GM23338 (cell line): ENCODE measurements at regions not wholly inside any gene's neighbourhood (a gene's known extent, or its start where the extent isn't known, plus 50 kb on each side); places are given as distances from the start of the nearest gene placed in this dataset.

Experiments
- ATAC-seq: fragments of 200-7000 bp; cut with Tn5 transposase; 3 replicates; pipeline ENCODE4 v1.9.1; 2020
- DNase-seq: peaks from one replicate; pipeline ENCODE4 v3.0.0-alpha.2; 2015; ENCODE audit warnings: low spot score
- H2AFZ ChIP-seq: fragments of 200-600 bp; sonication (generic); 2 replicates; pipeline ENCODE4 v1.8.0; 2016; ENCODE audit warnings: antibody characterized with exemption, mild to moderate bottlenecking, moderate library complexity
- H3F3A ChIP-seq: fragments of 200-600 bp; sonication (generic); replicated peaks from 2 replicates; pipeline ENCODE4 v1.8.0; 2017; ENCODE audit warnings: antibody characterized with exemption, mixed run types, low read depth
- H3K27ac ChIP-seq: fragments of 200-600 bp; sonication (generic); 2 replicates; pipeline ENCODE4 v1.6.1; 2016; ENCODE audit warnings: low read depth
- H3K27me3 ChIP-seq: fragments of 200-600 bp; sonication (generic); 2 replicates; pipeline ENCODE4 v1.8.0; 2016; ENCODE audit warnings: mild to moderate bottlenecking, mixed run types, moderate library complexity; ENCODE audit not compliant: insufficient read depth
- H3K36me3 ChIP-seq: fragments of 200-600 bp; sonication (generic); 2 replicates; pipeline ENCODE4 v1.8.0; 2016; ENCODE audit warnings: mild to moderate bottlenecking; ENCODE audit not compliant: insufficient read depth
- H3K4me1 ChIP-seq: fragments of 200-600 bp; sonication (generic); 2 replicates; pipeline ENCODE4 v1.8.0; 2016; ENCODE audit warnings: mild to moderate bottlenecking, moderate library complexity; ENCODE audit not compliant: insufficient read depth
- H3K4me2 ChIP-seq: fragments of 200-600 bp; sonication (generic); 2 replicates; pipeline ENCODE4 v1.7.1; 2017; ENCODE audit warnings: mixed run types
- H3K4me3 ChIP-seq: fragments of 200-600 bp; sonication (generic); 2 replicates; pipeline ENCODE4 v1.6.1; 2016; ENCODE audit warnings: mixed run types
- H3K79me2 ChIP-seq: fragments of 200-600 bp; sonication (generic); replicated peaks from 2 replicates; pipeline ENCODE4 v1.8.0; 2017; ENCODE audit warnings: mild to moderate bottlenecking; ENCODE audit not compliant: insufficient read depth
- H3K9me2 ChIP-seq: fragments of 200-600 bp; sonication (generic); 2 replicates; pipeline ENCODE4 v1.8.0; 2017; ENCODE audit not compliant: insufficient read depth
- H4K20me1 ChIP-seq: fragments of 200-600 bp; sonication (generic); replicated peaks from 2 replicates; pipeline ENCODE4 v1.8.0; 2017; ENCODE audit warnings: mild to moderate bottlenecking; ENCODE audit not compliant: insufficient read depth
- H3K27ac Mint-ChIP-seq: 2 replicates; pipeline ENCODE4 v1.8.0; 2020; ENCODE audit warnings: inconsistent platforms, mild to moderate bottlenecking, moderate library complexity, mixed read lengths
- H3K27me3 Mint-ChIP-seq: 3 replicates; pipeline ENCODE4 v1.8.0; 2022; ENCODE audit warnings: low read depth, mild to moderate bottlenecking, moderate library complexity, mixed read lengths, inconsistent platforms; ENCODE audit not compliant: insufficient read depth, poor library complexity
- H3K36me3 Mint-ChIP-seq: 3 replicates; pipeline ENCODE4 v1.8.0; 2021; ENCODE audit warnings: low read depth, mild to moderate bottlenecking, inconsistent platforms, moderate library complexity, mixed read lengths
- H3K4me1 Mint-ChIP-seq: 3 replicates; pipeline ENCODE4 v1.8.0; 2020; ENCODE audit warnings: mild to moderate bottlenecking, inconsistent platforms, mixed read lengths
- H3K4me3 Mint-ChIP-seq: 3 replicates; pipeline ENCODE4 v1.8.0; 2021; ENCODE audit warnings: moderate library complexity, mild to moderate bottlenecking, inconsistent platforms, mixed read lengths
- H3K9me3 Mint-ChIP-seq: 3 replicates; pipeline ENCODE4 v1.8.0; 2020; ENCODE audit warnings: moderate library complexity, mild to moderate bottlenecking, inconsistent platforms, mixed read lengths
- CREB1 ChIP-seq: fragments of 250-450 bp; sonication (Bioruptor Pico); IDR thresholded peaks from 2 replicates; pipeline ENCODE4 v1.5.0; 2020; ENCODE audit warnings: low read depth, mild to moderate bottlenecking, moderate library complexity
- EZH2 ChIP-seq: fragments of 200-600 bp; sonication (generic); IDR thresholded peaks from one replicate; pipeline ENCODE4 v1.8.0; 2017; ENCODE audit warnings: antibody characterized with exemption, mild to moderate bottlenecking, low read depth; ENCODE audit not compliant: unreplicated experiment
- EZH2phosphoT487 ChIP-seq: fragments of 200-600 bp; sonication (generic); IDR thresholded peaks from one replicate; pipeline ENCODE4 v1.8.1; 2018; ENCODE audit warnings: antibody characterized with exemption; ENCODE audit not compliant: unreplicated experiment
- JUNB ChIP-seq: IDR thresholded peaks from one replicate; pipeline ENCODE4 v1.6.1; 2016; ENCODE audit warnings: antibody characterized with exemption; ENCODE audit not compliant: unreplicated experiment
- NANOG ChIP-seq: IDR thresholded peaks from 2 replicates; pipeline ENCODE4 v1.6.1; 2016; ENCODE audit warnings: antibody characterized with exemption, borderline replicate concordance
- POLR2AphosphoS5 ChIP-seq: IDR thresholded peaks from 2 replicates; pipeline ENCODE4 v1.6.1; 2016; ENCODE audit warnings: antibody characterized with exemption, low read depth
- REST ChIP-seq: IDR thresholded peaks from one replicate; pipeline ENCODE4 v1.6.1; 2018; ENCODE audit warnings: antibody characterized with exemption; ENCODE audit not compliant: unreplicated experiment
- STAT1 ChIP-seq: IDR thresholded peaks from one replicate; pipeline ENCODE4 v1.6.1; 2016; ENCODE audit warnings: antibody characterized with exemption; ENCODE audit not compliant: unreplicated experiment
- ZNF114 ChIP-seq: fragments of 250-450 bp; sonication (Bioruptor Pico); IDR thresholded peaks from 2 replicates; pipeline ENCODE4 v1.5.0; 2020; ENCODE audit warnings: mild to moderate bottlenecking, moderate library complexity
- ZNF331 ChIP-seq: fragments of 250-450 bp; sonication (Bioruptor Pico); IDR thresholded peaks from 2 replicates; pipeline ENCODE4 v1.5.0; 2020; ENCODE audit warnings: low read depth, mild to moderate bottlenecking, moderate library complexity
- TF ChIP-seq, protein P1 (sequence below), 2 experiments: fragments of 200-600 bp in 1 of 2; sonication (generic) in 1 of 2; conservative IDR thresholded peaks; 2 replicates each; pipeline versions ENCODE4 v1.5.1 to v1.6.1; 2016 to 2017; ENCODE audit warnings: antibody characterized with exemption in 2 of 2, low read depth in 2 of 2, mild to moderate bottlenecking in 2 of 2, moderate library complexity in 1 of 2
- TF ChIP-seq, protein P2 (sequence below): fragments of 250-450 bp; sonication (Bioruptor Pico); IDR thresholded peaks from 2 replicates; pipeline ENCODE4 v1.5.0; 2020; ENCODE audit warnings: mild to moderate bottlenecking, moderate library complexity
- TF ChIP-seq, protein P3 (sequence below): IDR thresholded peaks from 2 replicates; pipeline ENCODE4 v1.6.1; 2016; ENCODE audit warnings: antibody characterized with exemption

DNA sequence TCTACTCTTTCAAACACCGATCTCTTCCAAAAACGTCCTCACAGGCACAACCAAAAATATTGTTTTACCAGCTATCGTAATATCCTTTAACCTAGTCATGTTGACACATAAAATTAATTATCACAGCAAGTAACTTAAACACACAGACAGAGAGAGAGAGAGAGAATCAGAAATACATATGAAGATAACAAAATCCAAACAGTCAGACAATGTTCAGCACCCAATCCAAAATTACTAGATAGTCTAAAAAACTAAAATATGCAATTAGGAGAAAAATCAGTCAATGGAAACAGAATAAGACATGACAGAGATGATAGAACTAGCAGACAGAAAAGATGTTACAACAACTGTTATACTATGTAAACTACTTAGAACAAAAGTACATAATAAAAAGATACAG is 537.7 kb downstream of the LMO4 start:
- no peaks in the 10 kb centered on the region for H3F3A ChIP-seq
- no peaks in the 10 kb centered on the region for H4K20me1 ChIP-seq
- H3K9me2 ChIP-seq: 0 out of 2 replicates have a peak, but pooled peaks cover 2% of the 10 kb centered on the region
- H3K4me2 ChIP-seq: no peak overlapping the region
- peaks cover 34% of the 10 kb centered on the region for H3K4me1 ChIP-seq
- no peak overlapping the region for H2AFZ ChIP-seq
- Mint-ChIP-seq H3K4me3 (no peak overlapping the region), H3K4me1 (peaks cover 28% of the 10 kb centered on the region), H3K9me3 (peaks cover 25% of the 10 kb centered on the region), H3K27ac (no peak overlapping the region), H3K27me3 (no peaks in the 10 kb centered on the region), H3K36me3 (peaks cover 38% of the 10 kb centered on the region)
- TF ChIP-seq REST (no peak), STAT1 (no peak), EZH2phosphoT487 (no peak), ZNF114 (no peak), ZNF331 (CRISPR knock-in tag) (no peak), POLR2AphosphoS5 (no peak), CREB1 (CRISPR knock-in tag) (no peak), EZH2 (no peak), NANOG (no peak), JUNB (no peak)
- TF ChIP-seq, protein P1, sequence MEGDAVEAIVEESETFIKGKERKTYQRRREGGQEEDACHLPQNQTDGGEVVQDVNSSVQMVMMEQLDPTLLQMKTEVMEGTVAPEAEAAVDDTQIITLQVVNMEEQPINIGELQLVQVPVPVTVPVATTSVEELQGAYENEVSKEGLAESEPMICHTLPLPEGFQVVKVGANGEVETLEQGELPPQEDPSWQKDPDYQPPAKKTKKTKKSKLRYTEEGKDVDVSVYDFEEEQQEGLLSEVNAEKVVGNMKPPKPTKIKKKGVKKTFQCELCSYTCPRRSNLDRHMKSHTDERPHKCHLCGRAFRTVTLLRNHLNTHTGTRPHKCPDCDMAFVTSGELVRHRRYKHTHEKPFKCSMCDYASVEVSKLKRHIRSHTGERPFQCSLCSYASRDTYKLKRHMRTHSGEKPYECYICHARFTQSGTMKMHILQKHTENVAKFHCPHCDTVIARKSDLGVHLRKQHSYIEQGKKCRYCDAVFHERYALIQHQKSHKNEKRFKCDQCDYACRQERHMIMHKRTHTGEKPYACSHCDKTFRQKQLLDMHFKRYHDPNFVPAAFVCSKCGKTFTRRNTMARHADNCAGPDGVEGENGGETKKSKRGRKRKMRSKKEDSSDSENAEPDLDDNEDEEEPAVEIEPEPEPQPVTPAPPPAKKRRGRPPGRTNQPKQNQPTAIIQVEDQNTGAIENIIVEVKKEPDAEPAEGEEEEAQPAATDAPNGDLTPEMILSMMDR (conservative IDR thresholded peaks at IDR 0.05; ENCODE audit: low read depth in 2 of 2): no peak
- TF ChIP-seq, protein P2, sequence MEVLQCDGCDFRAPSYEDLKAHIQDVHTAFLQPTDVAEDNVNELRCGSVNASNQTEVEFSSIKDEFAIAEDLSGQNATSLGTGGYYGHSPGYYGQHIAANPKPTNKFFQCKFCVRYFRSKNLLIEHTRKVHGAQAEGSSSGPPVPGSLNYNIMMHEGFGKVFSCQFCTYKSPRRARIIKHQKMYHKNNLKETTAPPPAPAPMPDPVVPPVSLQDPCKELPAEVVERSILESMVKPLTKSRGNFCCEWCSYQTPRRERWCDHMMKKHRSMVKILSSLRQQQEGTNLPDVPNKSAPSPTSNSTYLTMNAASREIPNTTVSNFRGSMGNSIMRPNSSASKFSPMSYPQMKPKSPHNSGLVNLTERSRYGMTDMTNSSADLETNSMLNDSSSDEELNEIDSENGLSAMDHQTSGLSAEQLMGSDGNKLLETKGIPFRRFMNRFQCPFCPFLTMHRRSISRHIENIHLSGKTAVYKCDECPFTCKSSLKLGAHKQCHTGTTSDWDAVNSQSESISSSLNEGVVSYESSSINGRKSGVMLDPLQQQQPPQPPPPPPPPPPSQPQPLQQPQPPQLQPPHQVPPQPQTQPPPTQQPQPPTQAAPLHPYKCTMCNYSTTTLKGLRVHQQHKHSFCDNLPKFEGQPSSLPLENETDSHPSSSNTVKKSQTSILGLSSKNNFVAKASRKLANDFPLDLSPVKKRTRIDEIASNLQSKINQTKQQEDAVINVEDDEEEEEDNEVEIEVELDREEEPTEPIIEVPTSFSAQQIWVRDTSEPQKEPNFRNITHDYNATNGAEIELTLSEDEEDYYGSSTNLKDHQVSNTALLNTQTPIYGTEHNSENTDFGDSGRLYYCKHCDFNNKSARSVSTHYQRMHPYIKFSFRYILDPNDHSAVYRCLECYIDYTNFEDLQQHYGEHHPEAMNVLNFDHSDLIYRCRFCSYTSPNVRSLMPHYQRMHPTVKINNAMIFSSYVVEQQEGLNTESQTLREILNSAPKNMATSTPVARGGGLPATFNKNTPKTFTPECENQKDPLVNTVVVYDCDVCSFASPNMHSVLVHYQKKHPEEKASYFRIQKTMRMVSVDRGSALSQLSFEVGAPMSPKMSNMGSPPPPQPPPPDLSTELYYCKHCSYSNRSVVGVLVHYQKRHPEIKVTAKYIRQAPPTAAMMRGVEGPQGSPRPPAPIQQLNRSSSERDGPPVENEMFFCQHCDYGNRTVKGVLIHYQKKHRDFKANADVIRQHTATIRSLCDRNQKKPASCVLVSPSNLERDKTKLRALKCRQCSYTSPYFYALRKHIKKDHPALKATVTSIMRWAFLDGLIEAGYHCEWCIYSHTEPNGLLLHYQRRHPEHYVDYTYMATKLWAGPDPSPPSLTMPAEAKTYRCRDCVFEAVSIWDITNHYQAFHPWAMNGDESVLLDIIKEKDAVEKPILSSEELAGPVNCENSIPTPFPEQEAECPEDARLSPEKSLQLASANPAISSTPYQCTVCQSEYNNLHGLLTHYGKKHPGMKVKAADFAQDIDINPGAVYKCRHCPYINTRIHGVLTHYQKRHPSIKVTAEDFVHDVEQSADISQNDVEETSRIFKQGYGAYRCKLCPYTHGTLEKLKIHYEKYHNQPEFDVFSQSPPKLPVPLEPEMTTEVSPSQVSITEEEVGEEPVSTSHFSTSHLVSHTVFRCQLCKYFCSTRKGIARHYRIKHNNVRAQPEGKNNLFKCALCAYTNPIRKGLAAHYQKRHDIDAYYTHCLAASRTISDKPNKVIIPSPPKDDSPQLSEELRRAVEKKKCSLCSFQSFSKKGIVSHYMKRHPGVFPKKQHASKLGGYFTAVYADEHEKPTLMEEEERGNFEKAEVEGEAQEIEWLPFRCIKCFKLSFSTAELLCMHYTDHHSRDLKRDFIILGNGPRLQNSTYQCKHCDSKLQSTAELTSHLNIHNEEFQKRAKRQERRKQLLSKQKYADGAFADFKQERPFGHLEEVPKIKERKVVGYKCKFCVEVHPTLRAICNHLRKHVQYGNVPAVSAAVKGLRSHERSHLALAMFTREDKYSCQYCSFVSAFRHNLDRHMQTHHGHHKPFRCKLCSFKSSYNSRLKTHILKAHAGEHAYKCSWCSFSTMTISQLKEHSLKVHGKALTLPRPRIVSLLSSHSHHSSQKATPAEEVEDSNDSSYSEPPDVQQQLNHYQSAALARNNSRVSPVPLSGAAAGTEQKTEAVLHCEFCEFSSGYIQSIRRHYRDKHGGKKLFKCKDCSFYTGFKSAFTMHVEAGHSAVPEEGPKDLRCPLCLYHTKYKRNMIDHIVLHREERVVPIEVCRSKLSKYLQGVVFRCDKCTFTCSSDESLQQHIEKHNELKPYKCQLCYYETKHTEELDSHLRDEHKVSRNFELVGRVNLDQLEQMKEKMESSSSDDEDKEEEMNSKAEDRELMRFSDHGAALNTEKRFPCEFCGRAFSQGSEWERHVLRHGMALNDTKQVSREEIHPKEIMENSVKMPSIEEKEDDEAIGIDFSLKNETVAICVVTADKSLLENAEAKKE (CRISPR knock-in tag): no peak
- TF ChIP-seq, protein P3, sequence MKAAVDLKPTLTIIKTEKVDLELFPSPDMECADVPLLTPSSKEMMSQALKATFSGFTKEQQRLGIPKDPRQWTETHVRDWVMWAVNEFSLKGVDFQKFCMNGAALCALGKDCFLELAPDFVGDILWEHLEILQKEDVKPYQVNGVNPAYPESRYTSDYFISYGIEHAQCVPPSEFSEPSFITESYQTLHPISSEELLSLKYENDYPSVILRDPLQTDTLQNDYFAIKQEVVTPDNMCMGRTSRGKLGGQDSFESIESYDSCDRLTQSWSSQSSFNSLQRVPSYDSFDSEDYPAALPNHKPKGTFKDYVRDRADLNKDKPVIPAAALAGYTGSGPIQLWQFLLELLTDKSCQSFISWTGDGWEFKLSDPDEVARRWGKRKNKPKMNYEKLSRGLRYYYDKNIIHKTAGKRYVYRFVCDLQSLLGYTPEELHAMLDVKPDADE: no peak
- ATAC-seq (no peak), DNase-seq (no peak)
- H3K4me3 ChIP-seq: no peak overlapping the region
- no peak overlapping the region for H3K27ac ChIP-seq
- H3K27me3 ChIP-seq: no peaks in the 10 kb centered on the region
- H3K36me3 ChIP-seq: peaks cover 4% of the 10 kb centered on the region; the same call in 1 of the 2 replicates
- H3K79me2 ChIP-seq: no peaks in the 10 kb centered on the region
